Right renal pelvis (tissue), 4 donors: ENCODE measurements at regions not wholly inside any gene's neighbourhood (a gene's known extent, or its start where the extent isn't known, plus 50 kb on each side); places are given as distances from the start of the nearest gene placed in this dataset.
"Not testable (repeated sequence)": the region's sequence is repeated elsewhere in the genome, so short reads cannot be mapped to it uniquely, and the experiment has no call there.

ENCODE experiments used
- DNase-seq, 4 donors: peaks; one replicate each; pipeline ENCODE4 v3.0.0-alpha.2; 2013; ENCODE audit warnings: low read depth in 4 of 4, low spot score in 3 of 4, missing footprints in 1 of 4

DNA sequence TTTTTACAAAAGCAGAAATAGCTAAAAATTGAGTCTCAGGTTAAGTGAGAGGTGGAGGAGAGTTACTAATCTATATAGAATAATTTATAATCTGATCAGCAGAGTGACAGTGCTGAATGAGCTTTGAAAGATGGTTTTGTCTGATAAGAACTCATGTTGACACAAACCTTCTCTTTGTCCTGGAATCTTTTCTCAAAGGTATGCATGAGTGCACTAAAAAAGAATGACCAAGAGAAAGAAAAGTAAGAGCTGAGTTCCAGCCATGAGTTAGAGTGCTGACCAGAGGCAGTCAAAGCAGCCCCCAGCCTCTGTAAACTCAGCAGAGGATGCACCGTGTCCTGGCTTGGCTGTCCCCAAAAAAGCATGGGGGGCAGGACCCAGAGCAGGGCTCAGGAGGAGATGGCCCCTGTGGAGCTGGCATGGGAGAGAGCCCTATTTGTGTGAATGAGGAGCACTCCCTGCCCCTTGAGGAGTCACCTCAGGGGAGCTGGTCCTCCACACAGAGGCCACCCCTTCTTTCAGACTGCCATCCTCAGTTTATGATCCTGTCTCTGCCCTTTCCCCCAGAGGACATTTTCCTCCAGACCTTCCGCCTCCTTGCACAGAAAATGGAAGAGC lies 129.8 kb downstream of the SEC23A start:
- no peak for DNase-seq

DNA sequence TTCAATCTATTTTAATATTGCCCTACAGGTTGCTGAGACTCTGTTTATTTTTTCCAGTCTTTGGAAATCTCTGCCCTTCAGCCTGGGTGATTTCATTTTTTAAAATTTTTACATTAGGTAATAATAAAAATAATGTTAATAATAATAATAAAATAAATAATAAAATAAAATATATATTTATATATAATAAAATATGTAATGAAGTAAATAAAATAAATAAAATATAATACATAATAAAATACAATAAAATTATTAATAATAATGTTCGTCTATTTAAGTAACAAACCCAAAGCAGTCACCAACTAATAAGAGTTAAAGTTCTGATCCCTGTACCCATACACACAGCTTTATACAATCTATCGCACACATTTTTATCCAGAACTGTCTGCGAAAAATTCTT lies 130.5 kb downstream of the SEC23A start:
- no peak for DNase-seq

DNA sequence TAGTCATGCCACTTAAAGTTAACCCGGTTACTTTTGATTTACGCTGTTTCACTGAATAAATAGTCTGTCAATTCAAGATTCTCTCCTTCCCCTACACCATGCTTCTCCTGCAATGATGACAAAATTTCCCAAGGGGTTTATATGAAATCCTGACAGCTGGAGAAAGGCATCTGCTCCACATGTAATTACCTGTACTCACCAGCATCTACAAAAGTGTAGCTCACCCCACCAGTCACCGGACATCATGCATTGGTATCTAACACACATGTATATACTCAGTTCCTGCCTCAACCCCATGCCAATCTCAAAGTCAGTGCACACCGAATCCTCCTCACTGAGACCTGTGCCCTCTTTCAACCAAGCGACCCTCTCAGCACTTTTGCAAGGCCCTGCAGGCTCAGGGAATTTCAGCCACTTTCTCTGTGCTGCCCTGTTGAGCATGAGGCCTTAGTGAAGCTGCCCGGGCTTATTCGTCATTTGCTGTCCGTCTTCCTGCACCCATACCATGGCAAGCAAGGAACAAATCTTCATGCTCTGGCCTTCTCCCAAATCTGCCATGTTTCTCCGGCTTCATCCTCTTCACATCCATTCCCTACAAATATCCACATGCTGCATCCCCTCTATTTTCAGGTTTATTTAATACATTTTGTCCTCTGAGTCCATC lies 131.6 kb downstream of the SEC23A start:
- no peak for DNase-seq

DNA sequence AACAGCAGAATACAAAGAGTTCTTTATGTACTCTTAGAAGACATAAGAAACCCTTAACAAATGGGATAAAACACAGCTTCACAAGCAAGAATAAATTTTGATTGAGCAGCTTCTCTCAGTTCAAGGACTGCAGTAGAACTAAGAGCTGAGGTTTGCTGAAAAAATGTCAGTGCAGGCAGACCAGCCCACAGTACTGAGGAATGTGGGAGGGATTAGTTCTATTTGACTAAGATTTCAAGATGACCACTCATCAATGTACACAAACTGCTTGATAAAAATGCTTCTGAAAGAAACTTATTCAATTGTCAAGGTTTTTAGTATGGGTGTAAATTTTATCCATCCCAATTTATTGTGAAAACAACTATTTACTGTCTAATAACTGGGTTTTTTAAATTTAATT lies 138.4 kb downstream of the SEC23A start:
- DNase-seq: peak in 2 of 4 donors; percentile 18 to 20

DNA sequence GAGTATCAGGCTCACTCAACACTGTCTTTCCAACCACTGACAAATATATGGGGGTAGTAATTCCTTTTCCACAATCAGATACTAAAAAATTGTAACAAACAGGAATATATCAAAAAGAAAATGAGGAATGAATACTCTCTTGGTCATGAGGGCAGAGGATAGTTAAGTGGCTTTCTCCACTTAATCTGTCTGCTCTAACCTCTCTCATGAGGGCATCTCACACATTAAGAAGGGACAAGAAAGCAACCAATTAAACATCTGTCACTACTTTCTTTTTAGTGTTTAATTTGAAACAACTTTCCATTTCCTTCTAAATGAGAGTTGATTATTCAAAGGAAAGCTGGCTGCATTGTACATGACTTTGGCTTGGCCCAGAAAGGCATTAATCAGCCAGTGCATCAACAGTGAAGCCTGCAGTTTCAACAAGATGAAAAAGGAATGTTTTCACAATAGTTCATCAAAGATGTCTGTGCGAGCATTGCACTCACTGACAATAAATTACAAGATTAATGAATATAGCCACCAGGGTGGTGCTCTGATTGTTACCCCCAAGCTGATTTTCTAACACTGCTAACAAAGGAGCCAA lies 142.0 kb downstream of the SEC23A start:
- DNase-seq: peak in 1 of 4 donors; percentile 23

DNA sequence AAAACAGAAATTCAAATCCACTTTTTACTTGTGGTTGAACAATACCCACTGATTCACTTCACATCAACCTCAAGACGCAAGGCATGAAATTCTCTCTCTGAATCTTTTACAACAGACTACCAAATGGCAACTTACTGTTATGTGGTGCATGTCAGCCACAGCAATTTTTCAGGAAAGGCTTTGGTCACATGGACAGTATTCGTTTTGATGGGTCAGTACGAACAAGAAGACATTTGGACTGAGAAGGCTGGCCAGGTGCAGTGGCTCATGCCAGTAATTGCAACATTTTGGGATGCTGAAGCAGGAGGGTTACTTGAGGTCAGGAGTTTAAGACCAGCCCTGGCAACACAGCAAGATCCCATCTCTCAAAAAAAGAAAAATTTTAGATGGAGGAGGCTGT lies 144.0 kb downstream of the SEC23A start:
- DNase-seq: no peak

DNA sequence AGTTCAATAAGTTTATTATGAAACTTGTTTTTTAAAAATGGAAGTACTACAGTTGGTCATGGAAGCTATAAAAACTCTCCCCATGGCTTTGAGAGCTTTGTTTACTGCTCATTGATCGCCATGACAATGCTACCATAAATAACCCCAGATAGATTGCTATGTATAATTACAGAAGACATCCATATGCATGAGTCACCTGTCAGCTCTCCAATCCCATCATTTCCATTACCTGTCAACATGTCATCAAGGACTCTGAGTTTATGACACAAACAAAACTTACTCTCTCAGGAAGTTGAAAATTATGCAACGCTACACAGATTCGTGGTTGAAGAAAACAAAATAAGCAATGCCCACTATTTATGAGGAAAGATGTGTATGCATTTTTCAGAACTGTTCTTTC lies 144.4 kb downstream of the SEC23A start:
- DNase-seq: no peak

DNA sequence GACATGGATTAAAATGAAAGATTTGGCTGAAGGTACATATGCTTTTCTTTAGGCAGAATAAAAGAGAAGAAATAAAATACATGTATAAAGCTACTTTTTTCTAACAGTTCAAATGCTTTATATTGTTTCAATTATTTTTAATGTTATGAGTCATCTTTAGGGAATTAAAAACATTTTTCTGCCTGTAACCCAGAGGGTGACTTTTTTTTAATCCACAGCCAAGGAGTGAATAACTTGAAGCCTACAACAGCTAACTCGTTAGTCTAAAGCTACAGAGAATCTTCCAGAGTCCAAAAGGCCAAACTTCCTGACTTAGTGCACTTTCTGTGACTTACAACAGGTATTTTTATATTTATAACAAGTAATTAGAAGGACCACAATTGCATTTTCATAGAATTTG lies 151.6 kb downstream of the SEC23A start:
- no peak for DNase-seq

DNA sequence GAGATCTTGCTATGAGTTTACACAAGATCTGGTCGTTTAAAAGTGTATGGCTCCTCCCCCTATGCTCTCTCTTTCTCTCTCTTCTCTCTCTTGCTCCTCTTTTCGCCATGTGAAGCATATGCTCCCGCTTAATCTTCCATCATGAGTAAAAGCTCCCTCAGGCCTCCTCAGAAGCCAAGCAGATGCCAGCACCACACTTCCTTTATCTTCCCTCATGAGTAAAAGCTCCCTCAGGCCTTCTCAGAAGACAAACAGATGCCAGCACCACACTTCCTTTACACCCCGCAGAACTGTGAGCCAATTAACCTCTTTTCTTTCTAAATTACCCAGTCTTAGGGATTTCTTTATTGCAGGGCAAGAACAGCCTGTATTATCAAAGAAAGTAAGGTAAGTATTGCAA lies 152.4 kb downstream of the SEC23A start:
- no peak for DNase-seq

DNA sequence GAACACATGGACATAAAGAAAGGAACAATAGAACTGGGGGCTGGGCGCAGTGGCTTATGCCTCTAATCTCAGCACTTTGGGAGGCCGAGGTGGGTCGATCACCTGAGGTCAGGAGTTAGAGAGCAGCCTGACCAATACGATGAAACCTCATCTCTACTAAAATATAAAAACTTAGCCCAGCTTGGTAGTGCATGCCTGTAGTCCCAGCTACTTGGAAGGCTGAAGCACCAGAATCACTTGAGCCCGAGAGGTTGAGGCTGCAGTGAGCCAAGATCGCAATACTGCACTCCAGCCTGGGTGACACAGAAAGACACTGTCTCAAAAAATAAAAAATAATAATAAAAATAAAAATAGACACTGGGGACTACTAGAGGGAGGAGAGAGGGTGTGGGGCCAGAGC lies 154.5 kb downstream of the SEC23A start:
- no peak for DNase-seq

DNA sequence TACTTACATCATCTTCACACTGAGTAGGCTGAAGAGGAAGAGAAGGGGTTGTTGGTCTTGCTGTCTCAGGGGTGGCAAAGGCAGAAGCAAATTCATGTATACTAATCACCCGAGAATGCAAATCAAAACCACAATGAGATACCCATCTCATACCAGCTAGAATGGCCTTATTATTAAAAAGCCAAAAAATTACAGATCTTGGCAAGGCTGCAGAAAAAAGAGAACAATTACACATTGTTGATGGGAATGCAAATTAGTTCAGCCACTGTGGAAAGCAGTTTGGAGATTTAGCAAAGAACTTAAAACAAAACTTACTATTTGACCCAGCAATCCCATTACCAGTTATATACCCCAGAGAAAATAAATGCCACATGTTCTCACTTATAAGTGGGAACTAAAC lies 154.9 kb downstream of the SEC23A start:
- no peak for DNase-seq

DNA sequence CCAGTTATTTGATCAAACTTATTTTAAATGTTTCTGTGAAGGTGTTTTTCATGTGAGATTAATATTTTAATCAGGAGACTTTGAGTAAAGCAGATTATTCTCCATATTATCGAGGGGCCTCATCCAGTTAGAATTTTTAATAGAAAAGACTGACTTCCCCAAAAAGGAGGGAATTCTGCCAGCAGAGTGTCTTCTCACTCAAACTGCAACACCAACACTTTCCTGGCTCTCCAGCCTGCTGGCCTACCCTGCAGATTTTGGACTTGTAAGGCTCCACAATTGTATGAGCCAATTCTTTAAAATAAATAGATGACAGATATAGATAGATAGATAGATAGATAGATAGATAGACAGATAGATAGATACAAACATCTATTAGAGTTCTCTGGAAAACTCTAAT lies 155.7 kb downstream of the SEC23A start:
- DNase-seq: no peak

DNA sequence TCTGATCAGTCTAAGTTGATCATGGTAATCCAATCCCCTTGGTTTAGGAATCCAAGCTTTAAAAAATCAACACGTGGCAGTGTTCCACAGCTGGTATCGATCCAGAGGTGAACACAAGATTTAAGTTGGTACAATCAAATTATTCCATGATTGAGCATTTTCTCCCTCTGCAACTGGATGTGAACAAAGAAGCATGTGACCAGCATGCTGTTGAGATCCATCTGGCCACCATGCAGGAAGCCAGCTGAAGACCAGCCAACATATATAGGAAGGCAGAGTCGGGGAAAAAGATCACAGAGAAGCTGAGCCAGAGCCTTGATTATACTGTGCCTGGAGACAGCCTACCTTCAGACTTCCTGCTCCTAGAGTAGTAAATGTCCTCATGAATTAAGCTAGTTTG lies 158.3 kb downstream of the SEC23A start:
- DNase-seq: no peak

DNA sequence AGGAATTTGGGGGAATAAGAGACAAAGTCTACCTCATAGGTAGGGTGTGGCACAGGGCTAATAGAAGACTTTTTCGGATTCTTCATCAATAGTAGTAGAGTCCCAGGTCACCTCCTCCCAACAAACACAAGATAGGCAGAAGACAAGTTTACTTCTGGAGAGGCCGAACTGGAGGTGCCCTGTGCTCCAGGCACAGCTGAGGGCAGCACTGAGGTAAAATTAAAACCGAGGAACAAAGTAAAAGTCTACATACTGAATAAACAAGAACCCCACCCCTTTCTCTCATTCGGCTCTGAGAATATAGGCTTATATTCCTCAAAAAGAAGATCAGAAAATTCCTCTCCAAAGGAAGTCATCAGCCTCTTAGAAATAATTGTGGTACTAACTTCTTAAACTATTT lies 161.5 kb downstream of the SEC23A start:
- no peak for DNase-seq

DNA sequence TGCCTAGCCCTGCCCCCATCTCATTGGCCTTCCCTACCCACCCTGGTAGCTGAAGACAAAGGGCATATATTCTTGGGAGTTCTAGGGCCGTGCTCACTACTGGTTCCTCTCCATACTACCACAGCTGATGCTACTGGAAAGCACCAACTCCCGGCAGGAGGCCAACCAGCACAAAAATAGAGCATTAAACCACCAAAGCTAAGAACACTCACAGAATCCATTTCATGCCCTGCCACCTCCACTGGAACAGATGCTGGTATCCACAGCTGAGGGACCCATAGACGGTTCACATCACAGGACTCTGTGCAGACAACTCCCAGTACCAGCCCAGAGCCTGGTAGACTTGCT lies 170.4 kb downstream of the SEC23A start:
- not testable (repeated sequence) for DNase-seq

DNA sequence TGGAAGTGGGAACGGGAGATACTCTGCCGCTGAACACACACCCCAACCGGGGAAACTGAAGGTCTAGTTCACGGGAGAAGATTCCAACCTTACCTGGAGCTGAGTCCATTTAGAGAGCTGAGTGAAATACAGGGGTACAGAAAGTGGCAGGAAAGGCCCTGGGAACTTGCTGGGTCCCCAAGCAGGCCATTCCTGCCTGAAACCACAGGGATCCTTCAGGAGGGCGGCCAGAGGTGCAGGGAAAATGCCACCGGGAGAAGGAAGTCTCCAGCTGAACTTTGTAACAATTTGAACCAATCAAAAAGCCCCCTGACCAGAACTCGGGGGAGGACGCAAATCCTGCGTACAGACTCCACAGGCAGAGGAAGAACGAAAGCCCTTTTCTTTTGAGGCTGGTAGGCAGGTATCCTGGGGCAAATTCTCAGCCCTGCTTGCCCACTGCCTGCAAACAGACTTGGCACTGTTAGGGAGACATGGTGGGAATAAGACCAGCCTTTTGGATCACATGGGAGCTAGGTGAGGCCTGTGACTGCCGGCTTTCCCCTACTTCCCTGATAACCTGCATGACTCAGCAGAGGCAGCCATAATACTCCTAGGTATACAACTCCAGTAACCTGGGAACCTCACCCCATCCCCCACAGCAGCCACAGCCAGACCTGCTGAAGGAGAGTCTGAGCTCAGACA lies 170.9 kb downstream of the SEC23A start:
- no peak for DNase-seq

DNA sequence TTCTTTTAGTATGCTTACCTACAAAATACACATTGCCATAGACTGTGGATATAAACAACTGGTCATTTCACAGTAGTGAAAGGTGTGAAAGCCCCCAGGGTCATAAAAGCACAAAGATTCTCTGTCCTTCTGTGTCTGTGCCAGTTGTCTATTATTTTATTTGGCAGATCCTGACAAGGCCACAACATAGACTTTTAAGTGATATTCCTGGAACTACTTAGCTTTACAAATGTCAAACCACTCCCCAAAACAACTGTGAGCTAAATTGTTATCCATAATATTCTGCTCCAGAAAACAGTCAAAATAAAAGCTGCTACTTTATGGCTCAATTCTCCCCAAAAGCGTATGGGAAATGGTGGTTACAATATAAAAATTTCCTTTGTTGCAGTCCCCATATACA lies 172.1 kb downstream of the SEC23A start:
- no peak for DNase-seq

DNA sequence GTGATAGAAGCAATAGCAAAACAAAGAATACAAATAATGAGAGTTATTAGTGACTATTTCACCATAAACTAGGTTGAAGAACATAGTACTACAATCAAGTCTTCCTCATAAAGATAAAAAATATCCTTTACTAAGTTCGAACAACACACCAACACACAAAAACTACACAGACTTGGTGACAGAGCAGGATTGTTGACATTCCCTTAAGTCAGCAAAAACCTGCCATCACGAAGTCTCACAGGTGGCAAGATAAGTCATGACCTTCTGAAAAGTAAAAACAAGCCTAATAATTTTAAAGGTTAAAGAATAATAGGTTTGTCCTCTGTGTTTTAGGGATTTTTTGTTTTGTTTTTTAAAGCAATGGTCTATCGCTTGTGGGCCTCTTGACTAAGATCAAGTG lies 173.0 kb downstream of the SEC23A start:
- DNase-seq: no peak

DNA sequence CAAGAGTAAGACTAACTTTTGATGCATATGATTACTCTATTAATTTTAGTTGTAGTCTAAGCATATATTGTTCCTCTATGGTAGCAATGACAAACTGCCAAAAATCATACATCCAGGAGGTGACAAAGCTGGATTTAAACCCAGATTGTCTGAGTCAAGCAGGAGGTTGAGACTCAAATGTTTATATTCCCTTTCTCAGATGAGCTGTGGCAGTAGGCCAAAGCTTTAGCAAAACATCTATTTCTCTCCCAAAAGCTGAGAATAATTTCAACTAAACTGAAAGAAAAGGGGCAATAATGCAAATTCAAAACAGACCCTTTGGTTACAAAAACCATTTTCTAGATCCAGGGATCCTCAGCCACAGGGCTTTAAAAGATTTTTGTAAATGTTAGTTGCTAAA lies 173.6 kb downstream of the SEC23A start:
- DNase-seq: no peak

DNA sequence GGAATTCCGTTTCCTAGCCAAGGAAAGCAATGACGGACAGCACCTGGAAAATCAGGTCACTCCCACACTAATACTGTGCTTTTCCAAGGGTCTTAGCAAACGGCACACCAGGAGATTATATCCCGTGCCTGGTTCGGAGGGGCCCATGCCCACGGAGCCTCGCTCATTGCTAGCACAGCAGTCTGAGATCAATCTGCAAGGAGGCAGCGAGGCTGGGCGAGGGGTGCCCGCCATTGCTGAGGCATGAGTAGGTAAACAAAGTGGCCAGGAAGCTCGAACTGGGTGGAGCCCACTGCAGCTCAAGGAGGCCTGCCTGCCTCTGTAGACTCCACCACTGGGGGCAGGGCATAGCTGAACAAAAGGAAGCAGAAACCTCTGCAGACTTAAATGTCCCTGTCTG lies 181.1 kb downstream of the SEC23A start:
- not testable (repeated sequence) for DNase-seq

DNA sequence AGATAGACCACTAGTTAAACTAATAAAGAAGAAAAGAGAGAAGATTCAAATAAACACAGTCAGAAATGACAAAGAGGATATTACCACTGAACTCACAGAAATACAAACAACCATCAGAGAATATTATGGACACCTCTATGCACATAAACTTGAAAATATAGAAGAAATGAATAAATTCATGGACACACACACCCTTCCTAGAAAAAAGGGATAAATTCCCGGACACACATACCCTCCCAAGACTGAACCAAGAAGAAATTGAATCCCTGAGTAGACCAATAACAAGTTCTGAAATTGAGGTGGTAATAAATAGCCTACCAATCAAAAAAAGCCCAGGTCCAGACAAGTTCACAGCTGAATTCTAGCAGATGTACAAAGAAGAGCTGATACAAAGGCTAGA lies 187.9 kb downstream of the SEC23A start:
- no peak for DNase-seq

DNA sequence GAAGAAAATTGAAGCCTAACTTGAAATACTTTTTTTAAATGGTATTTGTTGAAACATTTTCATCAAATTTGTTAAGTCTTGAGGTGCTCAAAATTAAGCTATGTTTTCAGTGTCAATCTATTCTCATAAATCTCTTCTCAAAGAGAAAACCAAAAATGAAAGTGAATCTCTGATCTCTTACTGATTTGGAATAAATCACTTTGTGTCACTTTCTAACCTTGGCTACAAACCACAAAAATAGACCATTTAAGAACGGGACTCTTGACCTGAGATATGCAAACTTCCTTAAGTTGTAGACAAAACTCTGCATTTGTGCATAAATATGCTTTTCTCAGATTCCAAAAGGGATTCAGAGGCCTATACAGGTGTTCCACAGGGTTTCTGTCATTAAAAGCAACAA lies 192.9 kb downstream of the SEC23A start:
- no peak for DNase-seq
